Fibroblast of pulmonary artery (primary cell): ENCODE measurements at regions not wholly inside any gene's neighbourhood (a gene's known extent, or its start where the extent isn't known, plus 50 kb on each side); places are given as distances from the start of the nearest gene placed in this dataset.
"Not testable (repeated sequence)": the region's sequence is repeated elsewhere in the genome, so short reads cannot be mapped to it uniquely, and the experiment has no call there.

Experiments used
- DNase-seq: peaks from one replicate; pipeline ENCODE4 v3.0.0-alpha.2; 2010; ENCODE audit warnings: low read depth
- H3K4me3 ChIP-seq: replicated peaks from 2 replicates; pipeline ENCODE4 v1.5.1; 2011; ENCODE audit warnings: low read depth, mild to moderate bottlenecking, control low read depth, low read length, moderate library complexity
- TF ChIP-seq, protein P1 (sequence below): IDR thresholded peaks from 2 replicates; pipeline ENCODE4 v1.5.1; 2011; ENCODE audit warnings: mild to moderate bottlenecking, control low read depth, low read length, inconsistent platforms; ENCODE audit errors: missing control alignments

DNA sequence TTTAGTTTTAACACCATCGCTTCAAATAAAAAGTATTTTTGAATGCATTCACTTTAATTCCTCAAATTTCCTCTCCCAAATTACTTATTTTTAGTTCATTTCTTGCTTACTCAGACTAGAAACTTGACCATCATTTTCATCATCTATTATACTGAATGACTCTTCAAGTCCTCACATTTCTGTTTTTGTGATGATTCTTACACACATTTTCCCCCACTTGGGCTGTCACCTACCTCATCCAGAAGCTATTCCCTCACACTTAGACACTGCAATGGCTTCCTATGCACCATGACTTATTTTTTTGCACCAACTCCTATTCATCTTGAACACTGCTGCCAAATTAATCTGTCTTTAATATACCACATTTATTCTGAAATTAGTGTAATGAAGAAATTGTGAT, 239.6 kb upstream of the DUSP10 start:
- no peak for DNase-seq
- no peak overlapping the region for H3K4me3 ChIP-seq
- TF ChIP-seq, protein P1, sequence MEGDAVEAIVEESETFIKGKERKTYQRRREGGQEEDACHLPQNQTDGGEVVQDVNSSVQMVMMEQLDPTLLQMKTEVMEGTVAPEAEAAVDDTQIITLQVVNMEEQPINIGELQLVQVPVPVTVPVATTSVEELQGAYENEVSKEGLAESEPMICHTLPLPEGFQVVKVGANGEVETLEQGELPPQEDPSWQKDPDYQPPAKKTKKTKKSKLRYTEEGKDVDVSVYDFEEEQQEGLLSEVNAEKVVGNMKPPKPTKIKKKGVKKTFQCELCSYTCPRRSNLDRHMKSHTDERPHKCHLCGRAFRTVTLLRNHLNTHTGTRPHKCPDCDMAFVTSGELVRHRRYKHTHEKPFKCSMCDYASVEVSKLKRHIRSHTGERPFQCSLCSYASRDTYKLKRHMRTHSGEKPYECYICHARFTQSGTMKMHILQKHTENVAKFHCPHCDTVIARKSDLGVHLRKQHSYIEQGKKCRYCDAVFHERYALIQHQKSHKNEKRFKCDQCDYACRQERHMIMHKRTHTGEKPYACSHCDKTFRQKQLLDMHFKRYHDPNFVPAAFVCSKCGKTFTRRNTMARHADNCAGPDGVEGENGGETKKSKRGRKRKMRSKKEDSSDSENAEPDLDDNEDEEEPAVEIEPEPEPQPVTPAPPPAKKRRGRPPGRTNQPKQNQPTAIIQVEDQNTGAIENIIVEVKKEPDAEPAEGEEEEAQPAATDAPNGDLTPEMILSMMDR, result no peak

DNA sequence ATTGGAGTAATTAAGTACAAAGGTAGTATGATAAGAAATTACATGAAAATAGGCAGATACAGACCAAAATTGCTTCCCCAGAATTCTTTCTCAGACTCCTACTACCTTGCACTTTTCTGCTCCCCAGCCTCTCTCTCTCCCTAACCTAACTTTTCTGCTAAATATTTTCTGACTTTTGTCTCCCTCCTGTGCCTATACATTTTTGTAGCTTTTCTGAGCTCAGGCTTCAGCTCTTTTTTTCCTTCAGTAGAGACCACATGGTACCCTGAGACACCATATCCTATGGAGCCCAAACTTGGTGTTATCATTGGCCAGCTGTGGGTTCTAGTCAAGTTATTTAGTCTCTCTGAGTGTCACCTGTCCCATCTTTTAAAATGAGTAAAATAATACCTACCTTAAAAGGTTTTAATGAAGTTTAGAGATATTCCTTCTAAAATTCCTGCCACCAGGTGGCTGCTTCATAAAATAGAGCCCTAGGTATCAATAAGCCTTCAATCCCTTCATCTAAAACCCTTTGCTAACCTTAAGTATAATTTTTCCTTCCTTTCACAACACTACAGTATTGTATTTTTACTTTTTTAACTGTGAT, 237.6 kb upstream of the DUSP10 start:
- no peak for DNase-seq
- TF ChIP-seq, protein P1, result peak; percentile 18
- no peak overlapping the region for H3K4me3 ChIP-seq

DNA sequence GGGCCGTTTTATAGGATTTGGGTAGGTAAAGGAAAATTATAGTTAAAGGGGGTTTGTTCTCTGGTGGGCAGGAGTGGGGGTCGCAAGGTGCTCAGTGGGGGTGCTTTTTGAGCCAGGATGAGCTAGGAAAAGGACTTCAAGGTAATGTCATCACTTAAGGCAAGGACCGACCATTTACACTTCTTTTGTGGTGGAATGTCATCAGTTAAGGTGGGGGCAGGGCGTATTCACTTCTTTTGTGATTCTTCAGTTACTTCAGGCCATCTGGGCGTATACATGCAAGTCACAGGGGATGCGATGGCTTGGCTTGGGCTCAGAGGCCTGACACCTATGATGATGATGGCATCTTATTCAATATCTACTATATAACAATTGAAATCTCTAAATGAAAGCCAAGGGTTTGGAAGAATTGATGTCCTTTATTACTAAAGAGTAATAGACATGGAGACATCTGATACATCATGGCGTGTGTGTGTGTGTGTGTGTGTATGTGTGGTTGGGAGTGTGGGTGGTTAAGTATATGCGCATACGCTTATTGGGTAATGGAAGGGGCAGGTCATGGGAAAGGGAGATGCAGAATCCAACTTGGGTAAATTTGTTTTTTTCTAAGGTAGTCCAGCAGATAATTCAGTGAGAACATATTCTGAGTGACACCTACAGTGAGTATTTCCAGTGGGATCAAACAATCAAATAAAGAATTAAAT, 236.9 kb upstream of the DUSP10 start:
- DNase-seq, H3K4me3 ChIP-seq: not testable (repeated sequence)

DNA sequence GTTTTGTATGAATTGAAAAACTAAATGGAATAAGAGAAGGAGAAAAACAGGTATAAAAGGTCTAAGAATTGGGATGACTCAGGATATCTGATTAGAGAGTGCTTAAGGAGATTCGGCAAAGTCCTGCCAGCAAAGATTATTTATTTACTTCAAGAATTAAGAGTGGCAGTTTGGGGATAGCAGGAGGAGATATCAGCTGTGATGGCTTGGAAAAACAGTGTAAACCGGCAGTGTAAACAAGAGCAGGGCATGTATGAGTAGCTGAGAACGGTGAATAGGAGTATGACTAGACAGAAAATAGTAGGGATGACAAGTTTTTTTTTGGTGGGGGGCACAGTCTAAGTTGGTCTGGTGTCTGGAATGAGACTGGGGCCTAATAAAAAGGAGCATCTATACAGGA, 231.9 kb upstream of the DUSP10 start:
- not testable (repeated sequence) for H3K4me3 ChIP-seq, DNase-seq

DNA sequence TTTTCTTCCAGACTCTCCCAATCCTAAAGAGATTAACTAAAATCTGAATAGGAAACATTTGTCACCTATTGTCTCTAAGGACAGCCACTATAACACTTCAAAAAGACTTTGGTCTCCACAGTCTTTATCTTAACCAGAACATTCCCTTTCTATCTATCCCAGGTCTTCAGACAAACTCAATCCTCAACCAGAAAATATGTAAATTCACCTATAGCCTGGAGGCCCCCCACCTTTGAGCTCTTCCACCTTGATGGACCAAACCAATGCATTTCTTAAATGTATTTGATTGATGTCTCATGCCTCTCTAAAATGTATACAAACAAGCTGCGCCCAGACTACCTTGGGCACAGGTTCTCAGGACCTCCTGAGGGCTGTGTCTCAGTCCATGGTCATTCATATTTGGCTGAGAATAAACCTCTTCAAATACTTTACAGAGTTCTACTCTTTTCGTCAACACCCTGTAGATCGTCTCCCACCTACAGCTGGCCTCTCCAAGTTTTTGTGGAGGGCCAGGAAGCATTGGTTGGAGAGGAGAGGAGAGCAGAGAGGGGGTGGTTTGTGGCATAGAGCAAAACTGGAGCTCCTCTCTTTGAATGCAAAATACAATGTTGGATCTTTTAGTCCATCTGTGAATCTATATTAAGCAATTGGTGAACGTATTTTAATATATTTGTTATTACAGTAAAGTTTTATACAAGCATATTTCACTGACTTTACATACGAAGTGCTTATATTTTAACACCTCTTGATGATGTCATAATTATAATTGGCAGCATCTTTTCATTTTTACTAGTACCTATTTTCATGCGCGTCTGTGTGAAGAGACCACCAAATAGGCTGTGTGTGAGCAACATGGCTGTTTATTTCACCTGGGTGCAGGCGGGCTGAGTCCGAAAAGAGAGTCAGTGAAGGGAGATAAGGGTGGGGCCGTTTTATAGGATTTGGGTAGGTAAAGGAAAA, 230.7 kb upstream of the DUSP10 start:
- TF ChIP-seq, protein P1, result no peak
- no peak for DNase-seq
- no peak overlapping the region for H3K4me3 ChIP-seq

DNA sequence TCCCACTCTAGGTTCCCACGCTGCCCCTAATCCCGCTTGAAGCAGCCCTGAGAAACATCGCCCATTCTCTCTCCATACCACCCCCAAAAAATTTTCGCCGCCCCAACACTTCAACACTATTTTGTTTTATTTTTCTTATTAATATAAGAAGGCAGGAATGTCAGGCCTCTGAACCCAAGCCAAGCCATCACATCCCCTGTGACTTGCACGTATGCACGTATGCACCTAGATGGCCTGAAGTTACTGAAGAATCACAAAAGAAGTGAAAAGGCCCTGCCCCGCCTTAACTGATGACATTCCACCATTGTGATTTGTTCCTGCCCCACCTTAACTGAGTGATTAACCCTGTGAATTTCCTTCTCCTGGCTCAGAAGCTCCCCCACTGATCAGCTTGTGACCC, 229.1 kb upstream of the DUSP10 start:
- not testable (repeated sequence) for DNase-seq, H3K4me3 ChIP-seq

DNA sequence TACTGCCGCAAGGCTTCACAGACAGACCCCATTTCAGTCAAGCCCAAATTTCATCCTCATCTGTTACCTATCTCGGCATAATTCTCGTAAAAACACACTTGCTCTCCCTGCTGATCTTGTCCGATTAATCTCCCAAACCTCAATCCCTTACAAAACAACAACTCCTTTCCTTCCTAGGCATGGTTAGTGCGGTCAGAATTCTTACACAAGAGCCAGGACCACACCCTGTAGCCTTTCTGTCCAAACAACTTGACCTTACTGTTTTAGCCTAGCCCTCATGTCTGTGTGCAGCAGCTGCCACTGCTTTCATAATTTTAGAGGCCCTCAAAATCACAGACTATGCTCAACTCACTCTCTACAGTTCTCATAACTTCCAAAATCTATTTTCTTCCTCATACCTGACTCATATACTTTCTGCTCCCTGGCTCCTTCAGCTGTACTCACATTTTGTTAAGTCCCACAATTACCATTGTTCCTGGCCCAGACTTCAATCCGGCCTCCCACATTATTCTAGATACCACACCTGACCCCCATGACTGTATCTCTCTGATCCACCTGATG, 227.5 kb upstream of the DUSP10 start:
- DNase-seq, H3K4me3 ChIP-seq: not testable (repeated sequence)

DNA sequence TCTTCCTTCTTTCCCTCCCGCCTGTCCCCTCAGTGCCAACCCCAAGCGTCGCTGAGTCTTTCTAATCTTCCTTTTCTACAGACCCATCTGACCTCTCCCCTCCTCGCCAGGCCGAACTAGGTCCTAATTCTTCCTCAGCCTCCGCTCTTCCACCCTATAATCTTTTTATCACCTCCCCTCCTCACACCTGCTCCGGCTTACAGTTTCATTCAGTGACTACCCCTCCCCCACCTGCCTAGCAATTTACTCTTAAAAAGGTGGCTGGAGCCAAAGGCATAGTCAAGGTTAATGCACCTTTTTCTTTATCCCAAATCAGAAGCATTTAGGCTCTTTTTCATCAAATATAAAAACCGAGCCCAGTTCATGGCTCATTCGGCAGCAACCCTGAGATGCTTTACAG, 225.6 kb upstream of the DUSP10 start:
- DNase-seq, H3K4me3 ChIP-seq: not testable (repeated sequence)

DNA sequence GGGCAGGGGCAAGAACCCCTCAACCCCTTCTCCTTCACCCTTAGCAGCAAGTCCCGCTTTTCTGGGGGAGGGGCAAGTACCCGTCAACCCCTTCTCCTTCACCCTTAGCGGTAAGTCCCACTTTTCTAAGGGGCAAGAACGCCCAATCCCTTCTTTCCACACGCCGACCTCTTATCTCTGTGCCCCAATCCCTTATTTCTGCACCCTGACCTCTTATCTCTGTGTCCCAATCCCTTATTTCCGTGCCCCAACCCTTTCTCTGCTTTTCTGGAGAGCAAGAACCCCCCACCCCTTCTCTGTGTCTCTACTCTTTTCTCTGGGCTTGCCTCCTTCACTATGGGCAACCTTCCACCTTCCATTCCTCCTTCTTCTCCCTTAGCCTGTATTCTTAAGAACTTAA, 225.0 kb upstream of the DUSP10 start:
- H3K4me3 ChIP-seq, DNase-seq: not testable (repeated sequence)

DNA sequence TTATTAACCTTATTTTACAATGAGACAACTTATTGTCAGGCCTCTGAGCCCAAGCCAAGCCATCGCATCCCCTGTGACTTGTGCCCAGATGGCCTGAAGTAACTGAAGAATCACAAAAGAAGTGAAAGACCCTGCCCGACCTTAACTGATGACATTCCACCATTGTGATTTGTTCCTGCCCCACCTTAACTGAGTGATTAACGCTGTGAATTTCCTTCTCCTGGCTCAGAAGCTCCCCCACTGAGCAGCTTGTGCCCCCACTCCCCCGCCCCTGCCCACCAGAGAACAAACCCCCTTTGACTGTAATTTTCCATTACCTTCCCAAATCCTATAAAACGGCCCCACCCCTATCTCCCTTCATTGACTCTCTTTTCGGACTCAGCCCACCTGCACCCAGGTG, 224.0 kb upstream of the DUSP10 start:
- H3K4me3 ChIP-seq, DNase-seq: not testable (repeated sequence)
